ENCODE measurements at regions not wholly inside any gene's neighbourhood (a gene's known extent, or its start where the extent isn't known, plus 50 kb on each side); places are given as distances from the start of the nearest gene placed in this dataset.

- H3K4me1 ChIP-seq, result no peaks in the 10 kb centered on the region
- TF ChIP-seq CTCF (IDR thresholded peaks at IDR 0.05) (no peak), POLR2A (IDR thresholded peaks at IDR 0.05) (no peak)
- H3K9me3 ChIP-seq, result no peaks in the 10 kb centered on the region
- intact Hi-C loops (cut with DNase I; ENCODE audit: low total_unique reads), result no loop called here
- no peaks in the 10 kb centered on the region for H3K27me3 ChIP-seq
- H3K36me3 ChIP-seq (ENCODE audit: low read depth, missing control alignments), result no peaks in the 10 kb centered on the region
- no peak overlapping the region for H3K27ac ChIP-seq
- no peak for DNase-seq
- 84 to 94% methylated on average over 1 of the region's 1 CpG for WGBS, 2 donors
- H3K4me3 ChIP-seq, result no peak overlapping the region
Measured at GRCh38 chr18:25594351-25594750, 242.4 kb upstream of the ZNF521 start.

DNA sequence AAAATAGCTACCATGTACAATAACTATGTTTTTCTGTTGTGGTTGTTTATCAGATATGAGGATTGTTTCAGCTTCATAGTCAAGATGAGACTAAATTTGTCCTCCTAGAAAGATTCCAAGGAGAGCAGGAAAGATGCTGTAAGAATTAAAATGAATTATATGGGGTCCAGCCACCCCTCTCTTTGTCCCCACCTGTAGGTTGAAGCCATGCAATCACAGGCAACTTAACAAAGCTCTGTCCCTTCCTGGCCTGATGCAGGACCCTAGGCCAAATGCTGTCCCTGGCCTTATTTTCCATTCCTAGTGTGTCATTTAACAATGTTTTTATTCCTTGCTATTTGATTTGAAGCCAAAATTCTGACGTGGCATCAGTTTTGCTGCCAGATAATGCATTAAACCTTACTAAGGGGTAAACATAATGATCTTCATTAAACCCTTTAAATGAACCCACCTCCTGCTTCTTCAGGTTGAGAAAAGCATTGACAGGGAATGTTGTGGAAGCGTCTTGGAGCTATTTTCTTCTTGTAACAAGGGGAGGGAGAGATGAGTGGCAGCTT lies 240.9 kb upstream of the ZNF521 start:
- DNase-seq, result no peak
- Histone ChIP-seq H3K36me3 (ENCODE audit: low read depth, missing control alignments) (no peaks in the 10 kb centered on the region), H3K27me3 (no peaks in the 10 kb centered on the region), H3K9me3 (no peaks in the 10 kb centered on the region), H3K4me3 (no peak overlapping the region), H3K4me1 (no peaks in the 10 kb centered on the region), H3K27ac (no peak overlapping the region)
- intact Hi-C loops (cut with DNase I; ENCODE audit: low total_unique reads), result no loop called here
- TF ChIP-seq CTCF (IDR thresholded peaks at IDR 0.05), result no peak
- TF ChIP-seq POLR2A (IDR thresholded peaks at IDR 0.05), result no peak
- 65 to 77% methylated on average over 2 of the region's 2 CpGs for WGBS, 2 donors

- no peaks in the 10 kb centered on the region for H3K4me1 ChIP-seq
- no peaks in the 10 kb centered on the region for H3K9me3 ChIP-seq
- DNase-seq, result no peak
- no peak overlapping the region for H3K4me3 ChIP-seq
- WGBS, 2 donors, result 90 to 93% methylated on average over 8 of the region's 8 CpGs
- intact Hi-C loops (cut with DNase I; ENCODE audit: low total_unique reads), result no loop called here
- no peak overlapping the region for H3K27ac ChIP-seq
- no peaks in the 10 kb centered on the region for H3K27me3 ChIP-seq
- H3K36me3 ChIP-seq (ENCODE audit: low read depth, missing control alignments), result no peaks in the 10 kb centered on the region
- TF ChIP-seq POLR2A (IDR thresholded peaks at IDR 0.05) (no peak), CTCF (IDR thresholded peaks at IDR 0.05) (no peak)
Measured at GRCh38 chr18:25590456-25590855, 238.5 kb upstream of the ZNF521 start.

GRCh38 chr18:25587545-25587944 lies 235.6 kb upstream of the ZNF521 start:
- Histone ChIP-seq H3K4me3 (no peak overlapping the region), H3K27me3 (no peaks in the 10 kb centered on the region), H3K4me1 (no peaks in the 10 kb centered on the region), H3K9me3 (no peaks in the 10 kb centered on the region), H3K36me3 (ENCODE audit: low read depth, missing control alignments) (no peaks in the 10 kb centered on the region), H3K27ac (no peak overlapping the region)
- intact Hi-C loops (cut with DNase I; ENCODE audit: low total_unique reads), result no loop called here
- no peak for DNase-seq
- 89 to 94% methylated on average over 5 of the region's 5 CpGs for WGBS, 2 donors
- TF ChIP-seq CTCF (IDR thresholded peaks at IDR 0.05) (no peak), POLR2A (IDR thresholded peaks at IDR 0.05) (no peak)

DNA sequence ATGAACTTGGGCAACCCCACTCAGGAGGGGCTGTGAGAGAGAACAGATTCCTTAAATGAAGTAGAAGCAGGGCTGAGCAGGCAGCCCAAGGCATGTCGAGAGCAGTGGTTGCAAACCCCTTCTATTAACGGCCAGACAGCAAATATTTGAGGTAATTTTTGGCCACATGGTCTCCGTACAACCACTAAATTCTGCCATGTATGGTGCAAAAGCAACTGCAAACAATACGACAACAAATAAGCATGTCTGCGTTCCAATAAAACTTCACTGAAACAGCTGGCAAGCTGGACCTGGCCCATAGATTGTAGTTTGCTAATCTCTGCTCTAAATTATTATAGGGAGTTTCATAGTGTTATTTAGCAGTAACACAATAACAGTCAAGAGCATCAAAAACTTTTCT lies 217.0 kb upstream of the ZNF521 start:
- no peaks in the 10 kb centered on the region for H3K9me3 ChIP-seq
- 62 to 64% methylated on average over 5 of the region's 5 CpGs for WGBS, 2 donors
- no peak overlapping the region for H3K4me3 ChIP-seq
- no peaks in the 10 kb centered on the region for H3K27me3 ChIP-seq
- no peak overlapping the region for H3K27ac ChIP-seq
- DNase-seq, result no peak
- intact Hi-C loops (cut with DNase I; ENCODE audit: low total_unique reads), result no loop called here
- H3K36me3 ChIP-seq (ENCODE audit: low read depth, missing control alignments), result no peaks in the 10 kb centered on the region
- TF ChIP-seq CTCF (IDR thresholded peaks at IDR 0.05), result no peak
- no peak for TF ChIP-seq POLR2A (IDR thresholded peaks at IDR 0.05)
- H3K4me1 ChIP-seq, result no peaks in the 10 kb centered on the region
